HCT116 (cell line): ENCODE measurements at regions not wholly inside any gene's neighbourhood (a gene's known extent, or its start where the extent isn't known, plus 50 kb on each side); places are given as distances from the start of the nearest gene placed in this dataset.

Source experiments
- CTCF ChIP-seq, 3 experiments: fragments of 200-600 bp in 1 of 3; sonication (generic) in 1 of 3; IDR thresholded peaks in 2 of 3; conservative IDR thresholded peaks in 1 of 3; 2 replicates each; pipeline ENCODE4 v1.5.1; 2012 to 2017; ENCODE audit warnings: low read depth in 2 of 3, low read length in 2 of 3, antibody characterized with exemption in 1 of 3, borderline replicate concordance in 1 of 3, control low read depth in 1 of 3, mild to moderate bottlenecking in 1 of 3, mixed read lengths in 1 of 3, mixed run types in 1 of 3, moderate library complexity in 1 of 3; ENCODE audit not compliant: insufficient read depth in 1 of 3
- JUND ChIP-seq: IDR thresholded peaks from 2 replicates; pipeline ENCODE4 v1.6.1; 2012
- POLR2A ChIP-seq: IDR thresholded peaks from 2 replicates; pipeline ENCODE4 v1.7.0; 2011; ENCODE audit warnings: borderline replicate concordance; ENCODE audit not compliant: insufficient read depth, insufficient read length; ENCODE audit errors: extremely low read depth
- POLR2AphosphoS5 ChIP-seq: IDR thresholded peaks from 2 replicates; pipeline ENCODE4 v1.6.1; 2011; ENCODE audit warnings: mild to moderate bottlenecking, low read depth, low read length, moderate library complexity
- YY1 ChIP-seq: IDR thresholded peaks from 2 replicates; pipeline ENCODE4 v1.6.1; 2011; ENCODE audit warnings: low read length, low read depth, moderate library complexity, mild to moderate bottlenecking; ENCODE audit not compliant: insufficient replicate concordance; ENCODE audit errors: extremely low read depth
- TF ChIP-seq, protein P1 (sequence below): IDR thresholded peaks from 2 replicates; pipeline ENCODE4 v1.6.1; 2012; ENCODE audit warnings: low read depth

GRCh38 chr11:97982512-97982911 is 1038.2 kb upstream of the CNTN5 start:
- TF ChIP-seq, protein P1, sequence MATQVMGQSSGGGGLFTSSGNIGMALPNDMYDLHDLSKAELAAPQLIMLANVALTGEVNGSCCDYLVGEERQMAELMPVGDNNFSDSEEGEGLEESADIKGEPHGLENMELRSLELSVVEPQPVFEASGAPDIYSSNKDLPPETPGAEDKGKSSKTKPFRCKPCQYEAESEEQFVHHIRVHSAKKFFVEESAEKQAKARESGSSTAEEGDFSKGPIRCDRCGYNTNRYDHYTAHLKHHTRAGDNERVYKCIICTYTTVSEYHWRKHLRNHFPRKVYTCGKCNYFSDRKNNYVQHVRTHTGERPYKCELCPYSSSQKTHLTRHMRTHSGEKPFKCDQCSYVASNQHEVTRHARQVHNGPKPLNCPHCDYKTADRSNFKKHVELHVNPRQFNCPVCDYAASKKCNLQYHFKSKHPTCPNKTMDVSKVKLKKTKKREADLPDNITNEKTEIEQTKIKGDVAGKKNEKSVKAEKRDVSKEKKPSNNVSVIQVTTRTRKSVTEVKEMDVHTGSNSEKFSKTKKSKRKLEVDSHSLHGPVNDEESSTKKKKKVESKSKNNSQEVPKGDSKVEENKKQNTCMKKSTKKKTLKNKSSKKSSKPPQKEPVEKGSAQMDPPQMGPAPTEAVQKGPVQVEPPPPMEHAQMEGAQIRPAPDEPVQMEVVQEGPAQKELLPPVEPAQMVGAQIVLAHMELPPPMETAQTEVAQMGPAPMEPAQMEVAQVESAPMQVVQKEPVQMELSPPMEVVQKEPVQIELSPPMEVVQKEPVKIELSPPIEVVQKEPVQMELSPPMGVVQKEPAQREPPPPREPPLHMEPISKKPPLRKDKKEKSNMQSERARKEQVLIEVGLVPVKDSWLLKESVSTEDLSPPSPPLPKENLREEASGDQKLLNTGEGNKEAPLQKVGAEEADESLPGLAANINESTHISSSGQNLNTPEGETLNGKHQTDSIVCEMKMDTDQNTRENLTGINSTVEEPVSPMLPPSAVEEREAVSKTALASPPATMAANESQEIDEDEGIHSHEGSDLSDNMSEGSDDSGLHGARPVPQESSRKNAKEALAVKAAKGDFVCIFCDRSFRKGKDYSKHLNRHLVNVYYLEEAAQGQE, result no peak
- no peak for TF ChIP-seq CTCF (IDR thresholded peaks at IDR 0.05 in 2 of 3, conservative IDR thresholded peaks at IDR 0.05 in 1 of 3; ENCODE audit: borderline replicate concordance in 1 of 3, insufficient read depth in 1 of 3, low read depth in 2 of 3, low read length in 2 of 3)
- no peak for TF ChIP-seq POLR2A
- TF ChIP-seq YY1, result no peak
- no peak for TF ChIP-seq POLR2AphosphoS5
- TF ChIP-seq JUND, result no peak
